C4-2B (cell line): ENCODE measurements at regions not wholly inside any gene's neighbourhood (a gene's known extent, or its start where the extent isn't known, plus 50 kb on each side); places are given as distances from the start of the nearest gene placed in this dataset.

Experiments
- H3K27ac ChIP-seq: fragments of 450-650 bp; 2 replicates; pipeline ENCODE4 v1.5.1; 2017
- CTCF ChIP-seq: fragments of 450-650 bp; conservative IDR thresholded peaks from 2 replicates; pipeline ENCODE4 v1.5.1; 2017; ENCODE audit warnings: mild to moderate bottlenecking
- ZFX ChIP-seq: fragments of 450-650 bp; IDR thresholded peaks from 2 replicates; pipeline ENCODE4 v1.6.1; 2017

DNA sequence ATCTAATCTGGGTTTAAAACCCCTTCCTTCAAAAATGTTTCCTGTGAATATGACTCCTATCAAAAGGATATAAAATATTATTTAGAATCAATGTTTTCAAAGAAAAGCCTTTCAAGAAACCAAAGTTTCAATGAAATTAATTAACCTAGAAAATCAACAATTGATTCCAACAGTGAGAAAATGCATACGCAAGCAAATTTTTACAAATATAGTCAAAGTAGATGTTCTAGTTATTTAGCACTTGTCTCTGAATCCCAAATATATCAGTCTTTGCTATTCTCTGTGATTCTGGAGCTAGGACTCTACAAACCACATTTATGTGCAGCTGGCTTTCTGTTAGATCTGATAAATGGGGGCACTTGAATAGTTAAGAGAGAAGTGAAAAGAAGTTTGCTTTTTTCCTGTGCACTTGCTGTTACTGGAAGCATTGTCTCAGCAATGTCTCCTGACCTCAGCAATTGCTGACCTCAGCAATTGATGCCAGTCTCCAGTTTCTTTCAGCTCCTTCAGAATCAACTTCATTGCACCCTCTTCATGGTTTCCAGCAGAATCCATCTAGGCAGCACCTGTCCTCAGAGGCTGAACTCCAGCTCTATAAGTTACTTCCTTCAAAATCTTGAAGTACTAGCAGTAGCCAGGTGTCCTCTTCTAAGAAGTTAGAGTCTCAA lies 879.9 kb upstream of the LRRN3 start:
- H3K27ac ChIP-seq, result no peak overlapping the region
- TF ChIP-seq CTCF (no peak), ZFX (no peak)

- no peak overlapping the region for H3K27ac ChIP-seq
- no peak for TF ChIP-seq CTCF
- no peak for TF ChIP-seq ZFX
Observed at GRCh38 chr7:110224643-110225042, 866.3 kb upstream of the LRRN3 start.

- TF ChIP-seq CTCF (no peak), ZFX (no peak)
- H3K27ac ChIP-seq, result no peak overlapping the region
Observed at GRCh38 chr7:110246118-110246517, 844.8 kb upstream of the LRRN3 start.

- no peak for TF ChIP-seq ZFX
- no peak overlapping the region for H3K27ac ChIP-seq
Observed at GRCh38 chr7:110253093-110253492, 837.8 kb upstream of the LRRN3 start.

GRCh38 chr7:110257673-110258072 lies 833.3 kb upstream of the LRRN3 start:
- TF ChIP-seq CTCF (no peak), ZFX (no peak)
- H3K27ac ChIP-seq, result no peak overlapping the region

- TF ChIP-seq CTCF (no peak), ZFX (no peak)
- H3K27ac ChIP-seq, result no peak overlapping the region
Observed at GRCh38 chr7:110262251-110262650, 828.7 kb upstream of the LRRN3 start.

GRCh38 chr7:110264288-110264687 lies 826.6 kb upstream of the LRRN3 start:
- TF ChIP-seq CTCF (no peak), ZFX (no peak)
- no peak overlapping the region for H3K27ac ChIP-seq

DNA sequence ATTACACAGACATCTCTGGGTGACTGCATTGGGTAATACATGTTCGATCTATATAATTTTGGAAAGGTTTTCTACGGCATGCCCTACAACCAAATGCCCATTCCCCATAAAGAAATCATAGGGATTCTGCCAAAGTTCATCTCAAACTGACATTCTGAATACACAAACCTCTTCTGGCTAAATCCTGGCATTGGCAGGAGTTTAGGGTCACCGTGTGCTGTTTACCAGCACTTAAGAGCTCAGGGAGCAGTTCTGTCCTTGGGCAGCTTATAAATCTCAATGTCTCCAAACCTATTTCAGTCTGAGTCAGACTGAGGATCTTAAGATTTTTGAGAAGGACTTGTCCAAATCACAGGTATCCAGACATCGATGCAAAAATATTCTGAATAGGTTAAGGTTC lies 809.6 kb upstream of the LRRN3 start:
- no peak overlapping the region for H3K27ac ChIP-seq
- no peak for TF ChIP-seq ZFX
- no peak for TF ChIP-seq CTCF
